ENCODE measurements at regions not wholly inside any gene's neighbourhood (a gene's known extent, or its start where the extent isn't known, plus 50 kb on each side); places are given as distances from the start of the nearest gene placed in this dataset.

DNA sequence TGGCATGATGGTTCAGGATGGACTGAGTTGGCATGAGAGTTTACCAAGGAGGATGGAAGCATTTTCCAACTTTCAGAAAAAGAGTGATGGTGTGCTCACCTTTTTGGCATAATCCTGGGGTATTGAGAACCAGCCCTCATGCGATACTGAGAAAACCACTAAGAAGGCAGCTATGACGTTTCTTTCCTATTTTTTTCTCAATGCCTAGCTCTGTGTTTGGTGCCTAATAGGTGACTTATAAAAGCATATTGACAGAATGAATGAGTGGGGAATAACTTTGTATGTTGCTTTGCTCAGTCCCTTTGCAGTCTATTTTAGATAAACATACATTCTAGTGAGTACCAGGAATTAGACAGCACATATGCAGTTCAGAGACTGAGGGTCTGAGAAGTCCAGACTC, 816.3 kb downstream of the DHX35 start:
- TF ChIP-seq, protein P1, sequence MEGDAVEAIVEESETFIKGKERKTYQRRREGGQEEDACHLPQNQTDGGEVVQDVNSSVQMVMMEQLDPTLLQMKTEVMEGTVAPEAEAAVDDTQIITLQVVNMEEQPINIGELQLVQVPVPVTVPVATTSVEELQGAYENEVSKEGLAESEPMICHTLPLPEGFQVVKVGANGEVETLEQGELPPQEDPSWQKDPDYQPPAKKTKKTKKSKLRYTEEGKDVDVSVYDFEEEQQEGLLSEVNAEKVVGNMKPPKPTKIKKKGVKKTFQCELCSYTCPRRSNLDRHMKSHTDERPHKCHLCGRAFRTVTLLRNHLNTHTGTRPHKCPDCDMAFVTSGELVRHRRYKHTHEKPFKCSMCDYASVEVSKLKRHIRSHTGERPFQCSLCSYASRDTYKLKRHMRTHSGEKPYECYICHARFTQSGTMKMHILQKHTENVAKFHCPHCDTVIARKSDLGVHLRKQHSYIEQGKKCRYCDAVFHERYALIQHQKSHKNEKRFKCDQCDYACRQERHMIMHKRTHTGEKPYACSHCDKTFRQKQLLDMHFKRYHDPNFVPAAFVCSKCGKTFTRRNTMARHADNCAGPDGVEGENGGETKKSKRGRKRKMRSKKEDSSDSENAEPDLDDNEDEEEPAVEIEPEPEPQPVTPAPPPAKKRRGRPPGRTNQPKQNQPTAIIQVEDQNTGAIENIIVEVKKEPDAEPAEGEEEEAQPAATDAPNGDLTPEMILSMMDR (IDR thresholded peaks at IDR 0.05; ENCODE audit: low read depth, low read length, missing control alignments), result no peak
- in situ Hi-C loops (cut with HindIII; ENCODE audit: low sequenced_read_pairs), result loop anchor here (25.0 kb wide), 1 partner anchor 884 kb away; no protein-coding TSS in a partner anchor
- no peak overlapping the region for H3K4me3 ChIP-seq (ENCODE audit: low read depth, low read length)
- no peak for DNase-seq (ENCODE audit: low read depth)

DNA sequence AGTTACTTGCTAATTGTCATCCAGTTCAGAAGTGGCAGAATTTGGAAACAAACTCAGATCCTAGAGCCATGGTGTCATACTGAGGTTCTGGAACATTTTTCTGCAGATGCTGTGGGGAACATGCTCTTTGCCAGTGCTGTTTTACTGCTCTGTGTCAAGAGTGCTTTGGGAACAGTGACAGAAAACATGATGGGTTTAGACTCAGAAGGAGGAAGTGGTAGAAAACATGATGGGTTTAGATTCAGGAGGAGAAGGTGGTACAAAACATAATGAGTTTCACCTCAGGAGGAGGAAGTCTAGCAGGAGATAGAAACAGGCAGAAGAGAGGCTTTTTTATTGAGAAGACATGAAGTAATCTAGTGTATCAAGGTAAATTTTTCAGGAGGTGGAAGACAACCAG, 815.5 kb downstream of the DHX35 start:
- TF ChIP-seq, protein P1 (IDR thresholded peaks at IDR 0.05; ENCODE audit: low read depth, low read length, missing control alignments), result no peak
- in situ Hi-C loops (cut with HindIII; ENCODE audit: low sequenced_read_pairs), result loop anchor here (25.0 kb wide), 1 partner anchor 885 kb away; no protein-coding TSS in a partner anchor
- H3K4me3 ChIP-seq (ENCODE audit: low read depth, low read length), result no peak overlapping the region
- no peak for DNase-seq (ENCODE audit: low read depth)

DNA sequence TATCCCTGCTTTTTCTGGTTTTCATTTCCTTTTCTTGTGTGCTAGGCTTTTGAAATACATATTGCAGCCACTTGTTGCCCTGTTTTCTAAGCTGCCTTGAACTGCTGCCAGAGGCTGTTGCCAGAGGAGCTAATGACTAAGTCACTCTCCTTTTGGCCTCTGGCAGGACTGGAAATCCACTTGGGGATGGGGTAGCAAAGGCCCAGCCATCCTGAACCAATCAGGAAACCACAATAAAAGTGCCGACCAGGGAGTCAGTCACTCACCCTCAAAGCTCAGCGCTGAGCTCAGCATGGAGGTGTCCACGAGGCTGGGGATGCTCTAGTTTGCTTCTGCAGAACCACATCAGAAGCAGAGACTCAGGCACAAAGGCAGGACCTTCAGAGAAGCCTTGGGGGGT, 813.0 kb downstream of the DHX35 start:
- no peak overlapping the region for H3K4me3 ChIP-seq (ENCODE audit: low read depth, low read length)
- in situ Hi-C loops (cut with HindIII; ENCODE audit: low sequenced_read_pairs), result loop anchor here (25.0 kb wide), 1 partner anchor 887 kb away; no protein-coding TSS in a partner anchor
- peak; percentile 98 for DNase-seq (ENCODE audit: low read depth)
- TF ChIP-seq, protein P1 (IDR thresholded peaks at IDR 0.05; ENCODE audit: low read depth, low read length, missing control alignments), result no peak

DNA sequence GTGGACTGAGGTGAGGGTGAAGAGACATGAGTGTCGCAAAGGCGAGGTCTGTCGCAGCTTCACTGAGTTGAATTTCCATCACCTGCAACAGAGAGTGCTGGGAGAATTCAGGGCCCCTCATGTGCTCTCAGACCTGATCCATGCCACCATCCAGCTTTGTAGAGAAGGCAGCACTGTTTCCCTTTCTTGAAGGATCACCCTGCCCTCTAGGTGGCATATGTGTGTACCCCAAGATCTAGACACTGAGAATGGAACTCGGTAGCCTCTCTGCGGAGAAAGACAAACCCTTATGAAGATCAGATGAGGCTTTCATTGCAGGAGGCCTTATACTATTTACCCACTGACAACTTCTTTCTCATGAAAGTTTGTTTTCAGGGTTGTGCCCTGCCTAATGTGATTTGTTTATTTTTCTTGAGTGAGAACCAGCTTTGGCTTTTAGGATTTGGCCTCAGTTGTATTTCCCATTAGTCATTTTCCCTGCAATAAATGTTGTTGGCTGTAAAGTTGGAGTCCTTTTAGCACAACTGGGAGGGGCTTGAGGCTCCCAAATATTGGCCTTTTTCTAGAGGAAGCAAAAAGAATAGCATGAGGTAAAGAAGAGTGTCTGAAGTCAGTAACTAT, 811.3 kb downstream of the DHX35 start:
- in situ Hi-C loops (cut with HindIII; ENCODE audit: low sequenced_read_pairs), result no loop called here
- no peak for DNase-seq (ENCODE audit: low read depth)
- TF ChIP-seq, protein P1 (IDR thresholded peaks at IDR 0.05; ENCODE audit: low read depth, low read length, missing control alignments), result no peak
- no peak overlapping the region for H3K4me3 ChIP-seq (ENCODE audit: low read depth, low read length)

DNA sequence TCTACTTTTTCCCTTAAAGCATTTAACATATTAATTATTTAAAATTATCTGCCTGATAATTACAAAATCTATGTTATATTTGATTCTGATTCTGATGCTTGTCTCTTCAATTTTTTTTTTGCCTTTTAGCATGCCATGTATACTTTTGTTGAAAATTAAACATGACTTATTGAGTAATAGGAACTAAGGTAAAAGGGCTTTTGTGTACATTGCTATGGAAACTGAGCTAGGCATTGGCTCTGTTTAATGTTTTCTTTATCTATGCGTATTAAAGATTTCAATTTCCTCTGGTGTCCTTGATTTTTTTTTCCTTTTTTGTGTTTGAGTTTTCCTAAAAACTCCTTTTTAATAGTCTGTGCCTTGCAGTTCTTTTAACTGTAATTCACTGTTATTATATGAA, 805.2 kb downstream of the DHX35 start:
- no peak overlapping the region for H3K4me3 ChIP-seq (ENCODE audit: low read depth, low read length)
- DNase-seq (ENCODE audit: low read depth), result no peak
- TF ChIP-seq, protein P1 (IDR thresholded peaks at IDR 0.05; ENCODE audit: low read depth, low read length, missing control alignments), result no peak
- in situ Hi-C loops (cut with HindIII; ENCODE audit: low sequenced_read_pairs), result no loop called here

DNA sequence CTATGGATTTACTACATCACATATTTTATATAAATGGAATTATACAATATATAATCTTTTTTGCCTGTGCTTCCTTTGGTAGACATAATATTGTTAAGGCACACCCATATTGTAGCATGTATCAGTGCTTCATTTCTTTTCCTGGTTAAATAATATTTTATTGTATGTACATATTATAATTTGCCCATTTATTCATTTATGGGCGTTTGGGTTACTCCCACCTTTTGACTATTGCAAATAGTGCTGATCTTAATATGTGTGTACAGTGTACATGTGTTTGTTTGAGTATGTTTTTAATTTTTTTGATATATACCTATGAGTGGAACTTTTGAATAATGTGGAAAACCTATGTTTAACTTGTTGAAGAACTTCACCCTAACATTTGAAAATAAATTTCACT, 804.2 kb downstream of the DHX35 start:
- in situ Hi-C loops (cut with HindIII; ENCODE audit: low sequenced_read_pairs), result no loop called here
- no peak overlapping the region for H3K4me3 ChIP-seq (ENCODE audit: low read depth, low read length)
- TF ChIP-seq, protein P1 (IDR thresholded peaks at IDR 0.05; ENCODE audit: low read depth, low read length, missing control alignments), result no peak
- DNase-seq (ENCODE audit: low read depth), result no peak
